Mesendoderm (in vitro differentiated cells): ENCODE measurements at regions not wholly inside any gene's neighbourhood (a gene's known extent, or its start where the extent isn't known, plus 50 kb on each side); places are given as distances from the start of the nearest gene placed in this dataset.

Experiments used
- DNase-seq: peaks from one replicate; pipeline ENCODE4 v3.0.0; 2013
- H2AK5ac ChIP-seq: 2 replicates; pipeline ENCODE4 v1.6.1; 2013; ENCODE audit warnings: low read length, inconsistent platforms
- H2BK120ac ChIP-seq: 2 replicates; pipeline ENCODE4 v1.6.1; 2013; ENCODE audit warnings: low read depth, mild to moderate bottlenecking, low read length, moderate library complexity, mixed read lengths
- H2BK15ac ChIP-seq: replicated peaks from 2 replicates; pipeline ENCODE4 v1.6.1; 2013; ENCODE audit warnings: low read depth, mild to moderate bottlenecking, moderate library complexity
- H2BK5ac ChIP-seq: 2 replicates; pipeline ENCODE4 v1.6.1; 2013; ENCODE audit warnings: low read length, inconsistent platforms
- H3K18ac ChIP-seq: 2 replicates; pipeline ENCODE4 v1.6.1; 2013; ENCODE audit warnings: mild to moderate bottlenecking, low read length, mixed read lengths
- H3K23ac ChIP-seq: one replicate; pipeline ENCODE4 v1.6.1; 2013; ENCODE audit warnings: low read length
- H3K27ac ChIP-seq: 2 replicates; pipeline ENCODE4 v1.5.1; 2013; ENCODE audit warnings: low read depth, mild to moderate bottlenecking, inconsistent platforms, low read length, moderate library complexity
- H3K27me3 ChIP-seq: 2 replicates; pipeline ENCODE4 v1.6.1; 2013; ENCODE audit warnings: low read length, control low read depth, mild to moderate bottlenecking, inconsistent platforms; ENCODE audit not compliant: insufficient read depth, poor library complexity
- H3K36me3 ChIP-seq: 2 replicates; pipeline ENCODE4 v1.6.1; 2013; ENCODE audit warnings: low read length, inconsistent platforms; ENCODE audit not compliant: control insufficient read depth, insufficient read depth
- H3K4ac ChIP-seq: one replicate; pipeline ENCODE4 v1.6.1; 2013; ENCODE audit warnings: low read depth, mild to moderate bottlenecking, low read length, moderate library complexity
- H3K4me1 ChIP-seq: 2 replicates; pipeline ENCODE4 v1.6.1; 2013; ENCODE audit warnings: low read depth, low read length, inconsistent platforms; ENCODE audit not compliant: control insufficient read depth
- H3K4me2 ChIP-seq: 2 replicates; pipeline ENCODE4 v1.6.1; 2013; ENCODE audit warnings: low read length
- H3K4me3 ChIP-seq: 2 replicates; pipeline ENCODE4 v1.5.1; 2013; ENCODE audit warnings: mild to moderate bottlenecking, low read length
- H3K56ac ChIP-seq: one replicate; pipeline ENCODE4 v1.6.1; 2013; ENCODE audit warnings: low read length
- H3K79me1 ChIP-seq: 2 replicates; pipeline ENCODE4 v1.6.1; 2013; ENCODE audit warnings: low read length, inconsistent platforms
- H3K79me2 ChIP-seq: 2 replicates; pipeline ENCODE4 v1.6.1; 2013; ENCODE audit warnings: mild to moderate bottlenecking, low read length; ENCODE audit not compliant: control insufficient read depth, insufficient read depth
- H3K9ac ChIP-seq: 2 replicates; pipeline ENCODE4 v1.6.1; 2013; ENCODE audit warnings: low read length, inconsistent platforms
- H4K5ac ChIP-seq: one replicate; pipeline ENCODE4 v1.6.1; 2013; ENCODE audit warnings: low read length
- H4K8ac ChIP-seq: one replicate; pipeline ENCODE4 v1.6.1; 2013; ENCODE audit warnings: low read depth, mild to moderate bottlenecking, control low read depth, low read length, moderate library complexity
- WGBS: extraction: QIAGEN DNeasy Blood & Tissue Kit; methylation state at CpG from one replicate; pipeline ENCODE4 v1.1.7; 2013; ENCODE audit warnings: low lambda C conversion rate, missing lambda C conversion rate; ENCODE audit not compliant: insufficient coverage; ENCODE audit errors: extremely low coverage; 5-methylcytosine and 5-hydroxymethylcytosine counted together

DNA sequence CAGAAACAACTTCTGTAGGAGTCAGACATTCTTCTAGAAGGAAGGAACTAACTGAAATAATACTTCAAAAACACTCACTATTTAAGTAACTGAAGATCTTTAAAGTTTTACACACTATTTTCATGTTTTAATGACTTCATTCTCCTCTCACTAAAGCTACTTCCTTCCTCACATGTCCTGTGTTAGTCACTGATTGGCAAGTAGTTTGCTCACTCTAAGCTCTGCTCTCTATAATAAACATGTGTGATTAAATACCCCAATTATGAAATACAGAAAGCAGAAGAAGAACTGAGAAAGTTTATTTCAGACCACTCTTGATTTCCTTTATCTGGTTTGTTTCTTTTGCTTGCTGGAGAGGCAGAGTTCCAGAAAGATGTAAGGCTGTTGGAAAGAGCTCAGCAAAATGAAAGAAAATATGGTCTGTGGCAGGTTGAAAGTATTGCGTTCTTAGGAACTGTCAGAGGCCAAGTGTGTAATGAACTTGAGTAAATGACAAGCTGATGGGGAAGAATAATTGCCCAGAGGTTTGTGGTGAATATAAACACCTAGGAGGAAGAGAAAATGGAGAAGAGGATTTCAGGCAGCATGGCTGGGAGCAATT, 522.0 kb upstream of the SEL1L start:
- H3K18ac ChIP-seq: no peak overlapping the region
- no peaks in the 10 kb centered on the region for H3K4me1 ChIP-seq
- no peak overlapping the region for H4K8ac ChIP-seq
- no peak overlapping the region for H2AK5ac ChIP-seq
- no peaks in the 10 kb centered on the region for H3K27me3 ChIP-seq
- H3K56ac ChIP-seq: no peak overlapping the region
- H3K36me3 ChIP-seq: no peaks in the 10 kb centered on the region
- no peak for DNase-seq
- H3K79me2 ChIP-seq: no peaks in the 10 kb centered on the region
- no peak overlapping the region for H3K27ac ChIP-seq
- no CpG with 5 or more reads among the region's 1 CpG for WGBS
- no peaks in the 10 kb centered on the region for H3K79me1 ChIP-seq
- H3K9ac ChIP-seq: no peak overlapping the region
- H3K4me3 ChIP-seq: no peak overlapping the region
- no peak overlapping the region for H4K5ac ChIP-seq
- no peak overlapping the region for H3K4ac ChIP-seq
- no peak overlapping the region for H2BK120ac ChIP-seq
- H2BK15ac ChIP-seq: no peak overlapping the region
- no peak overlapping the region for H2BK5ac ChIP-seq
- H3K23ac ChIP-seq: no peak overlapping the region
- no peak overlapping the region for H3K4me2 ChIP-seq

DNA sequence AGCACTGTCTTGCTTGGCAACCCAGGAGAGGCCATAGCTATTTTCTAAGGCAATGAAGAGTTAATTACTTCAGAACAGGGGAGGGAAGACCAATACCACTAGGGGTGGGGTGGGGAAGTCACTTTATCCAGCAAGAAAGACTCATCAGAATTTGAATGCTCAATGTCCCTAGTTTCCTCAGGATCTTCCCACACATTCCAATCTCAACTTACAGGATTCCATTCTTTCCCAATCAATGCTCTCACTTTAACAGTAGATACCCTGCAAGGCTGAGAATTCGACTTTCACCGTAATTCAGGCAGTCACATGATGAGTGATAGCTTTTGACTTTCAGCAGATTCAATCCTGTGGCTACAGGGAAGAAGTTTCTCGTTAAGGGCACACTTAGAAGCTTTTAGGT, 526.6 kb upstream of the SEL1L start:
- H3K23ac ChIP-seq: no peak overlapping the region
- H2BK5ac ChIP-seq: no peak overlapping the region
- no peaks in the 10 kb centered on the region for H3K4me1 ChIP-seq
- no peaks in the 10 kb centered on the region for H3K36me3 ChIP-seq
- H3K9ac ChIP-seq: no peak overlapping the region
- H3K4me3 ChIP-seq: no peak overlapping the region
- H2BK15ac ChIP-seq: no peak overlapping the region
- no peak overlapping the region for H3K27ac ChIP-seq
- H3K4me2 ChIP-seq: no peak overlapping the region
- no peak overlapping the region for H3K18ac ChIP-seq
- H2AK5ac ChIP-seq: no peak overlapping the region
- no peaks in the 10 kb centered on the region for H3K79me2 ChIP-seq
- peak overlapping the region; percentile 40 for H4K8ac ChIP-seq
- no peaks in the 10 kb centered on the region for H3K27me3 ChIP-seq
- H3K56ac ChIP-seq: no peak overlapping the region
- DNase-seq: peak; percentile 88
- no peak overlapping the region for H3K4ac ChIP-seq
- WGBS: no CpG with 5 or more reads among the region's 3 CpGs
- no peak overlapping the region for H2BK120ac ChIP-seq
- no peaks in the 10 kb centered on the region for H3K79me1 ChIP-seq
- H4K5ac ChIP-seq: no peak overlapping the region

DNA sequence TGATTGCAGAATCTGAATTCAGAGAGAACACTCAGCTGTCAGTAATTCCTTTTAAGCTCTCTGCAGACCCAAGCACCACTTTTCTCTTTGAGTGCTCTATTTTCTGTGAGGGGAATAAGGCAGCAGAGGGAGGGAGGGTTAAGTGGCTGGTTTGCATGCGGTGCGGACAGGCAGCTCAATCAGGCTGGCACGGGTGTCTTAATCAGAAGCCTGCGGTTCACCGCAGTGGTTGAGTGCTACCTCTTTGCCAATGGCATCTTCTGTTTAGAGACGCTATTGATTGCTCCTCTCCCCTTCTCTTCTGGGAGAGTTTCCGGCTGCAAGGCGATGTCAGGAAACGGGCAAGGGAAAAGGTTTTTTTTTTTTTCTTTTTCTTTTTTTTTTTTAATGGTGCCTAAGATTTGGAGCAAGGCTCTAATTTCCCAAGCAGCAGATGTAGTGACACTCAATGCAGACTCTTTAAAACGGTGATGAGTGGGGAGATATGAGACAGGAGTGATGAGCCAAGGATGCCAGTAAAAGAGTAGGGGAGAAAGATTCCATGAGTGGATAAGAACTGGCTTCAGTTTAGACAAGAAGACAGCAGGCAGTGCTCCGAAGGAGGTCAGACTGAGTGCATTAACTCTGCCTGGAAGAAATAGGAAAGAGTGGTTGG, 533.7 kb upstream of the SEL1L start:
- no peak for DNase-seq
- Histone ChIP-seq H3K79me1 (no peaks in the 10 kb centered on the region), H4K5ac (no peak overlapping the region), H2AK5ac (no peak overlapping the region), H3K23ac (no peak overlapping the region), H3K36me3 (no peaks in the 10 kb centered on the region), H3K4me1 (no peaks in the 10 kb centered on the region), H3K4ac (no peak overlapping the region), H4K8ac (no peak overlapping the region), H2BK15ac (no peak overlapping the region), H3K4me3 (no peak overlapping the region), H3K79me2 (no peaks in the 10 kb centered on the region), H3K27me3 (no peaks in the 10 kb centered on the region), H2BK5ac (no peak overlapping the region), H3K18ac (no peak overlapping the region), H2BK120ac (no peak overlapping the region), H3K9ac (no peak overlapping the region), H3K4me2 (no peak overlapping the region), H3K56ac (no peak overlapping the region), H3K27ac (no peak overlapping the region)
- no CpG with 5 or more reads among the region's 11 CpGs for WGBS

DNA sequence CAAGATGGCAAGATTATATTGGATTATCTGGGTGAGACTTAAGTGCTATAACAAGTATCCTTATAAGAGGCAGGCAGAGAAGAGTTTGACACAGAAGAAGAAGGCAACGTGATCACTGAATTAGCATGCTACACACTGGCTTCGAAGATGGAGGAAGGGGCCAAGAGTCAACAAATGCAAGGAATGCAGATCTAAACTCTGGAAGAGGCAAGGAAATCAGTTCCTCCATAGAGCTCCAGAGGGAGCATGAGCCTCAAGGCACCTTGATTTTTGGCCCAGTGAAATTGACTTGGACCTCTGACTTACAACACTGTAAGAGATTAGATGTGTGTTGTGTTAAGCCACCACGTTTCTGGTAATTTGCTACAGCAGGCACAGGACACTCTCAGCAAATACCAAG, 536.4 kb upstream of the SEL1L start:
- H3K79me2 ChIP-seq: no peaks in the 10 kb centered on the region
- H3K27ac ChIP-seq: no peak overlapping the region
- H2BK5ac ChIP-seq: no peak overlapping the region
- no peak overlapping the region for H3K18ac ChIP-seq
- H3K79me1 ChIP-seq: no peaks in the 10 kb centered on the region
- no peak overlapping the region for H2BK15ac ChIP-seq
- no peak overlapping the region for H3K9ac ChIP-seq
- no peak overlapping the region for H3K4me2 ChIP-seq
- H3K27me3 ChIP-seq: no peaks in the 10 kb centered on the region
- H2BK120ac ChIP-seq: no peak overlapping the region
- no peak overlapping the region for H2AK5ac ChIP-seq
- no peak overlapping the region for H3K23ac ChIP-seq
- DNase-seq: peak; percentile 42
- H3K4ac ChIP-seq: no peak overlapping the region
- WGBS: no CpG with 5 or more reads among the region's 3 CpGs
- H3K4me1 ChIP-seq: no peaks in the 10 kb centered on the region
- no peaks in the 10 kb centered on the region for H3K36me3 ChIP-seq
- H3K56ac ChIP-seq: no peak overlapping the region
- H3K4me3 ChIP-seq: no peak overlapping the region
- H4K8ac ChIP-seq: no peak overlapping the region
- H4K5ac ChIP-seq: no peak overlapping the region

DNA sequence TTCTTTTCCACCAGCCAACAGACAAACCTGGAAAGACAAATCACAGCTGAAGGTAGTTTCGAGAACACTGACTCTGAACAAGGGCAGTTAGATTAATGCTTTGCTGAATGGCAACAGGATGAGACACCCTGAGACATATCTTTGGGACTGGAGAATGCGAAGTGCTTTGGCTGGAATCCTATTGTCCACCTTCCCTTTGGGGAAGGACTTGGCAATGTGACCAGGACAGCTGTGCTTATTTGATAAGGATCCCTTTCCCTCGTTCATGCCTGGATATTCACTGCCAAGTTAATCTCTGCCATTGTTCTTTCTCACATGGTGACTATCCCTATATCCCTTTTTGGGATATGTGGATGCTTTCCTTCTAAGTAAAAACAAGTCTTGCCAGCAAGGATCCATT, 537.1 kb upstream of the SEL1L start:
- no peak overlapping the region for H3K18ac ChIP-seq
- no peak overlapping the region for H4K5ac ChIP-seq
- no peak overlapping the region for H3K4ac ChIP-seq
- H3K4me3 ChIP-seq: no peak overlapping the region
- no peak overlapping the region for H3K4me2 ChIP-seq
- H3K56ac ChIP-seq: no peak overlapping the region
- no peaks in the 10 kb centered on the region for H3K4me1 ChIP-seq
- H2BK120ac ChIP-seq: no peak overlapping the region
- H2BK5ac ChIP-seq: no peak overlapping the region
- no peak overlapping the region for H4K8ac ChIP-seq
- no CpG with 5 or more reads among the region's 3 CpGs for WGBS
- H2AK5ac ChIP-seq: no peak overlapping the region
- H3K79me2 ChIP-seq: no peaks in the 10 kb centered on the region
- H3K27ac ChIP-seq: no peak overlapping the region
- no peaks in the 10 kb centered on the region for H3K79me1 ChIP-seq
- H2BK15ac ChIP-seq: no peak overlapping the region
- no peak overlapping the region for H3K9ac ChIP-seq
- no peak overlapping the region for H3K23ac ChIP-seq
- H3K27me3 ChIP-seq: no peaks in the 10 kb centered on the region
- DNase-seq: peak; percentile 30
- H3K36me3 ChIP-seq: no peaks in the 10 kb centered on the region

DNA sequence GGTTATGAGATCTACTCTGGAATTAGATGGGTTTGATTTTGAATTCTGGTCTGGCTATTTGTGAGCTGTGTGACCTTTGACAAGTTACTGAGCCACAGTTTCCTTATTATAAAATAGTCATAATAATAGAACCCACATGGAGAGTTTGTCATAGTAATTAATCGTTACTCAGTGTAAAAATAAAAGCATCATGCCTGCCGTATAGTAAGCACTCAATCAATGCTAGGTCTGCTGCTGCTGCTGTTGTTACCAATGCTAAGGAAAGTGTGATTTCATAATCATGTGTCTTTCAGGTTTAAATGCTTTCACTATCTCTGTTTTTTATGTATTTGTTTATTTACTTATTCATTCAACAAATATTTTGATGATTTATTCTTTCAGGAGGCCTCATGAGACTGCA, 539.9 kb upstream of the SEL1L start:
- DNase-seq: no peak
- Histone ChIP-seq H3K9ac (no peak overlapping the region), H4K8ac (no peak overlapping the region), H2BK120ac (no peak overlapping the region), H3K4ac (no peak overlapping the region), H2BK15ac (no peak overlapping the region), H3K27ac (no peak overlapping the region), H2AK5ac (no peak overlapping the region), H3K56ac (no peak overlapping the region), H3K4me2 (no peak overlapping the region), H4K5ac (no peak overlapping the region), H3K18ac (no peak overlapping the region), H3K27me3 (no peaks in the 10 kb centered on the region), H3K23ac (no peak overlapping the region), H3K79me1 (no peaks in the 10 kb centered on the region), H3K79me2 (no peaks in the 10 kb centered on the region), H3K36me3 (no peaks in the 10 kb centered on the region), H2BK5ac (no peak overlapping the region), H3K4me1 (no peaks in the 10 kb centered on the region), H3K4me3 (no peak overlapping the region)
- no CpG with 5 or more reads among the region's 2 CpGs for WGBS
